ENCODE measurements at regions not wholly inside any gene's neighbourhood (a gene's known extent, or its start where the extent isn't known, plus 50 kb on each side); places are given as distances from the start of the nearest gene placed in this dataset.

DNA sequence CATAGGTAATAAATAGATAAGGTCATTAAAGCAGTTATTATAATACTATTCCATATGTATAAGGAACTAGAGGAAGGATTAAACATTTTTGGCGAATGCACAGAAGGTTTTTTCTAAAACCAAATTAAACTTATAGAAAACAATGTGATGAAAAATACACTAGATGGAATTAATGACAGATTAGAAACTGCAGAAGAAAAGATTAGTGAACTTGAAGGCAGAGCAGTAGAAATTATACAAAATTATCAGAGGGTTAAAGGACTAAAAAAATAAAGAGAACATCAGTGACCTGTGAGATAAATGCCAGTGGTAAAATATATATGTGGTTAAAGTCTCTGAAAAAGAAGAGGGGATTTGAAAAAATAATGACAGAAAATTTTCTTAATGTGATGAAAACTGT is 74.0 kb downstream of the IGLL5 start:
- TF ChIP-seq, protein P1, sequence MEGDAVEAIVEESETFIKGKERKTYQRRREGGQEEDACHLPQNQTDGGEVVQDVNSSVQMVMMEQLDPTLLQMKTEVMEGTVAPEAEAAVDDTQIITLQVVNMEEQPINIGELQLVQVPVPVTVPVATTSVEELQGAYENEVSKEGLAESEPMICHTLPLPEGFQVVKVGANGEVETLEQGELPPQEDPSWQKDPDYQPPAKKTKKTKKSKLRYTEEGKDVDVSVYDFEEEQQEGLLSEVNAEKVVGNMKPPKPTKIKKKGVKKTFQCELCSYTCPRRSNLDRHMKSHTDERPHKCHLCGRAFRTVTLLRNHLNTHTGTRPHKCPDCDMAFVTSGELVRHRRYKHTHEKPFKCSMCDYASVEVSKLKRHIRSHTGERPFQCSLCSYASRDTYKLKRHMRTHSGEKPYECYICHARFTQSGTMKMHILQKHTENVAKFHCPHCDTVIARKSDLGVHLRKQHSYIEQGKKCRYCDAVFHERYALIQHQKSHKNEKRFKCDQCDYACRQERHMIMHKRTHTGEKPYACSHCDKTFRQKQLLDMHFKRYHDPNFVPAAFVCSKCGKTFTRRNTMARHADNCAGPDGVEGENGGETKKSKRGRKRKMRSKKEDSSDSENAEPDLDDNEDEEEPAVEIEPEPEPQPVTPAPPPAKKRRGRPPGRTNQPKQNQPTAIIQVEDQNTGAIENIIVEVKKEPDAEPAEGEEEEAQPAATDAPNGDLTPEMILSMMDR (conservative IDR thresholded peaks at IDR 0.05), result no peak
- no peak for TF ChIP-seq ZFX (IDR thresholded peaks at IDR 0.05)

All from C4-2B (cell line).